ENCODE measurements at regions not wholly inside any gene's neighbourhood (a gene's known extent, or its start where the extent isn't known, plus 50 kb on each side); places are given as distances from the start of the nearest gene placed in this dataset.

GRCh38 chr2:234752966-234753365 lies 198.9 kb upstream of the SH3BP4 start (continued):
- no peak for TF ChIP-seq SP2 (IDR thresholded peaks at IDR 0.05; ENCODE audit: low read length)
- no peak for TF ChIP-seq USF2 (IDR thresholded peaks at IDR 0.05; ENCODE audit: low read length)
